Natural killer cell (primary cell): ENCODE measurements at regions not wholly inside any gene's neighbourhood (a gene's known extent, or its start where the extent isn't known, plus 50 kb on each side); places are given as distances from the start of the nearest gene placed in this dataset.
"Not testable (repeated sequence)": the region's sequence is repeated elsewhere in the genome, so short reads cannot be mapped to it uniquely, and the experiment has no call there.

ENCODE experiments used
- ATAC-seq, 3 donors: fragments of 150-1000 bp in 2 of 3; fragments of 200-7000 bp in 1 of 3; cut with Tn5 transposase; 1 replicate in 1 of 3; 2 replicates in 2 of 3; pipeline ENCODE4 v1.10.0; 2021; ENCODE audit warnings: mild to moderate bottlenecking in 2 of 3, moderate library complexity in 2 of 3
- DNase-seq, 2 donors: peaks; one replicate each; pipeline versions ENCODE4 v3.0.0 to v3.0.0-alpha.2; 2013 to 2021; ENCODE audit warnings: mixed read lengths in 1 of 2
- H3K27ac ChIP-seq: one replicate; pipeline ENCODE4 v1.5.1; 2013; ENCODE audit warnings: mild to moderate bottlenecking, low read length
- H3K27me3 ChIP-seq: one replicate; pipeline ENCODE4 v1.6.1; 2013; ENCODE audit warnings: low read length; ENCODE audit not compliant: control insufficient read depth, insufficient read depth
- H3K36me3 ChIP-seq: one replicate; pipeline ENCODE4 v1.6.1; 2013; ENCODE audit warnings: low read length; ENCODE audit not compliant: control insufficient read depth, insufficient read depth
- H3K4me1 ChIP-seq: one replicate; pipeline ENCODE4 v1.6.1; 2013; ENCODE audit warnings: low read length; ENCODE audit not compliant: control insufficient read depth, insufficient read depth
- H3K4me3 ChIP-seq: one replicate; pipeline ENCODE4 v1.5.1; 2013; ENCODE audit warnings: low read length
- H3K9me3 ChIP-seq: one replicate; pipeline ENCODE4 v1.6.1; 2013; ENCODE audit warnings: low read length; ENCODE audit not compliant: control insufficient read depth, insufficient read depth
- H3K27ac Mint-ChIP-seq, 2 donors: one replicate each; pipeline ENCODE4 v1.8.0; 2022; ENCODE audit warnings: mild to moderate bottlenecking in 2 of 2, mixed read lengths in 2 of 2, moderate library complexity in 1 of 2
- H3K27me3 Mint-ChIP-seq, 2 donors: one replicate each; pipeline ENCODE4 v1.8.0; 2022; ENCODE audit warnings: low read depth in 2 of 2, mixed read lengths in 2 of 2
- H3K36me3 Mint-ChIP-seq: one replicate; pipeline ENCODE4 v1.8.0; 2022; ENCODE audit warnings: mixed read lengths
- H3K4me1 Mint-ChIP-seq, 2 donors: one replicate each; pipeline ENCODE4 v1.8.0; 2022; ENCODE audit warnings: mixed read lengths in 2 of 2
- H3K4me3 Mint-ChIP-seq: one replicate; pipeline ENCODE4 v1.8.0; 2022; ENCODE audit warnings: mild to moderate bottlenecking, moderate library complexity, mixed read lengths
- H3K9me3 Mint-ChIP-seq, 2 donors: one replicate each; pipeline ENCODE4 v1.8.0; 2022; ENCODE audit warnings: mixed read lengths in 2 of 2
- WGBS: methylation state at CpG from one replicate; pipeline ENCODE4 v1.1.7; 2013; ENCODE audit warnings: missing lambda C conversion rate; ENCODE audit not compliant: insufficient coverage; 5-methylcytosine and 5-hydroxymethylcytosine counted together
- intact Hi-C: fragments of 100-400 bp; cut with micrococcal nuclease; formaldehyde crosslinking; loops from one replicate; pipeline ENCODE4 v1.14.2; 2022
- TF ChIP-seq, protein P1 (sequence below): fragments of 200-600 bp; IDR thresholded peaks from one replicate; pipeline ENCODE4 v1.8.0; 2022; ENCODE audit warnings: antibody characterized with exemption

DNA sequence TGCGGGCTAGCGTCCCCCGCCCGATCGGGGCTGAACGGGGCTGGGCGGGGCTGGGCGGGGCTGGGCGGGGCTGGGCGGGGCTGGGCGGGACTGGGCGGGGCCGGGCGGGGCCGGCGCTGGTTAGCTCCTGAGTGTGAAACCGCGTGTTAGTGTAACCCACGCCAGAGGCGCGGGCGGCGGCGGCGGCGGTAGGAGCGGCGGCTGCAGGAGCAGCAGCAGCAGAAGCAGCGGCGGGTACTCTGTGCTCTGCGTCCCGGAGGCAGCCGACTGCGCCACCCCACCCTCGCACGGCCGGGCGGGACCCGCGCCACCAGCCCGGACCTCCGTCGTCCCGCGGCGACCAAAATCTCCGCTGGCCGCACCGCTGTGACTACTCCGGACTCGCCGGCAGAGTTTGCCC, 128.1 kb downstream of the LAS1L start:
- no peaks in the 10 kb centered on the region for H3K4me1 ChIP-seq
- WGBS: under 1% methylated on average over 50 of the region's 52 CpGs
- H3K9me3 ChIP-seq: no peaks in the 10 kb centered on the region
- DNase-seq (peak in 1 of 2 donors; percentile 1), ATAC-seq (no peak)
- H3K9me3 Mint-ChIP-seq: peaks cover 0 to 3% of the 10 kb centered on the region in 2 donors
- H3K36me3 Mint-ChIP-seq: peaks cover 6% of the 10 kb centered on the region
- H3K27ac Mint-ChIP-seq: no peak overlapping the region
- H3K4me3 Mint-ChIP-seq: peak overlapping the region; percentile 73
- H3K27me3 Mint-ChIP-seq: peaks cover 24 to 38% of the 10 kb centered on the region in 2 donors
- peaks cover 5% of the 10 kb centered on the region for H3K27me3 ChIP-seq
- no peak overlapping the region for H3K27ac ChIP-seq
- H3K4me3 ChIP-seq: no peak overlapping the region
- H3K36me3 ChIP-seq: no peaks in the 10 kb centered on the region
- no peaks in the 10 kb centered on the region for H3K4me1 Mint-ChIP-seq
- intact Hi-C loops: no loop called here
- TF ChIP-seq, protein P1, sequence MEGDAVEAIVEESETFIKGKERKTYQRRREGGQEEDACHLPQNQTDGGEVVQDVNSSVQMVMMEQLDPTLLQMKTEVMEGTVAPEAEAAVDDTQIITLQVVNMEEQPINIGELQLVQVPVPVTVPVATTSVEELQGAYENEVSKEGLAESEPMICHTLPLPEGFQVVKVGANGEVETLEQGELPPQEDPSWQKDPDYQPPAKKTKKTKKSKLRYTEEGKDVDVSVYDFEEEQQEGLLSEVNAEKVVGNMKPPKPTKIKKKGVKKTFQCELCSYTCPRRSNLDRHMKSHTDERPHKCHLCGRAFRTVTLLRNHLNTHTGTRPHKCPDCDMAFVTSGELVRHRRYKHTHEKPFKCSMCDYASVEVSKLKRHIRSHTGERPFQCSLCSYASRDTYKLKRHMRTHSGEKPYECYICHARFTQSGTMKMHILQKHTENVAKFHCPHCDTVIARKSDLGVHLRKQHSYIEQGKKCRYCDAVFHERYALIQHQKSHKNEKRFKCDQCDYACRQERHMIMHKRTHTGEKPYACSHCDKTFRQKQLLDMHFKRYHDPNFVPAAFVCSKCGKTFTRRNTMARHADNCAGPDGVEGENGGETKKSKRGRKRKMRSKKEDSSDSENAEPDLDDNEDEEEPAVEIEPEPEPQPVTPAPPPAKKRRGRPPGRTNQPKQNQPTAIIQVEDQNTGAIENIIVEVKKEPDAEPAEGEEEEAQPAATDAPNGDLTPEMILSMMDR: no peak

DNA sequence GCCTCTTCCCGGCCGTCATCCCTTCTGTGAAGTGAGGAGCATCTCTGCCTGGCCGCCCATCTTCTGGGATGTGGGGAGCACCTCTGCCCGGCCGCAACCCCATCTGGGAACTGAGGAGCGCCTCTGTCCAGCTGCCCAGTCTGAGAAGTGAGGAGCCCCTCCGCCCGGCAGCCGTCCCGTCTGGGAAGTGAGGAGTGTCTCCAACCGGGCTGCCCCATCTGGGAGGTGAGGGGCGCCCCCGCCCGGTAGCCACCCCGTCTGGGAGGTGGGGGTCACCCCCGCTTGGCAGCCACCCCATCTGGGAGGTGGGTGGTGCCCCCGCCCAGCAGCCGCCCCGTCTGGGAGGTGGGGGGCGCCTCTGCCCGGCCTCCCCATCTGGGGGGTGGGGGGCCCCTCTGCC, 142.3 kb downstream of the LAS1L start:
- intact Hi-C loops: no loop called here
- Histone ChIP-seq H3K4me3 (no peak overlapping the region), H3K4me1 (no peaks in the 10 kb centered on the region), H3K36me3 (no peaks in the 10 kb centered on the region), H3K27me3 (no peaks in the 10 kb centered on the region), H3K9me3 (peaks cover 2% of the 10 kb centered on the region), H3K27ac (no peak overlapping the region)
- H3K27me3 Mint-ChIP-seq: peaks cover 0 to 2% of the 10 kb centered on the region in 2 donors
- TF ChIP-seq, protein P1: no peak
- H3K27ac Mint-ChIP-seq: no peak overlapping the region
- WGBS: 95% methylated on average over 13 of the region's 21 CpGs
- no peaks in the 10 kb centered on the region for H3K4me1 Mint-ChIP-seq
- no peak overlapping the region for H3K4me3 Mint-ChIP-seq
- H3K9me3 Mint-ChIP-seq: peaks cover 4 to 7% of the 10 kb centered on the region in 2 donors
- H3K36me3 Mint-ChIP-seq: no peaks in the 10 kb centered on the region
- DNase-seq (no peak), ATAC-seq (no peak)

DNA sequence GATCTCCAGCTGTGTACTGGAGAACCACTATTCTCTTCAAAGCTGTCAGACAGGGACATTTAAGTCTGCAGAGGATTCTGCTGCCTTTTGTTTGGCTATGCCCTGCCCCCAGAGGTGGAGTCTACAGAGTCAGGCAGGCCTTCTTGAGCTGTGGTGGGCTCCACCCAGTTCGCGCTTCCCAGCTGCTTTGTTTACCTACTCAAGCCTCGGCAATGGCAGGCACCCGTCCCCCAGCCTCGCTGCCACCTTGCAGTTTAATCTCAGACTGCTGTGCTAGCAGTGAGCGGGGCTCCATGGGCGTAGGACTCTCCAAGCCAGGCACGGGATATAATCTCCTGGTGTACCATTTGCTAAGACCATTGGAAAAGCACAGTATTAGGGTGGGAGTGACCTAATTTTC, 145.5 kb downstream of the LAS1L start:
- intact Hi-C loops, H3K27ac Mint-ChIP-seq, H3K9me3 ChIP-seq, H3K27me3 ChIP-seq, H3K4me3 Mint-ChIP-seq, H3K27ac ChIP-seq, H3K4me1 ChIP-seq, H3K4me3 ChIP-seq, H3K27me3 Mint-ChIP-seq, H3K36me3 Mint-ChIP-seq, H3K36me3 ChIP-seq, ATAC-seq, DNase-seq, H3K9me3 Mint-ChIP-seq, H3K4me1 Mint-ChIP-seq: not testable (repeated sequence)
- WGBS: 96% methylated on average over 8 of the region's 8 CpGs
